HAP-1 (cell line): ENCODE measurements at regions not wholly inside any gene's neighbourhood (a gene's known extent, or its start where the extent isn't known, plus 50 kb on each side); places are given as distances from the start of the nearest gene placed in this dataset.
"Not testable (repeated sequence)": the region's sequence is repeated elsewhere in the genome, so short reads cannot be mapped to it uniquely, and the experiment has no call there.

Experiments used
- DNase-seq, 2 experiments: peaks; one replicate each; pipeline ENCODE4 v3.0.0-alpha.2; 2016 to 2020; ENCODE audit warnings: low spot score in 2 of 2
- H3K27me3 ChIP-seq: fragments of 250-450 bp; sonication (Bioruptor Pico); 2 replicates; pipeline ENCODE4 v1.5.1; 2020; ENCODE audit warnings: low read depth, mild to moderate bottlenecking, moderate library complexity
- H3K36me3 ChIP-seq: fragments of 250-450 bp; sonication (Bioruptor Pico); replicated peaks from 2 replicates; pipeline ENCODE4 v1.5.1; 2020; ENCODE audit warnings: mild to moderate bottlenecking
- H3K4me1 ChIP-seq: fragments of 250-450 bp; sonication (Bioruptor Pico); 2 replicates; pipeline ENCODE4 v1.5.1; 2020; ENCODE audit warnings: mild to moderate bottlenecking
- H3K4me3 ChIP-seq: fragments of 250-450 bp; sonication (Bioruptor Pico); 2 replicates; pipeline ENCODE4 v1.5.1; 2020; ENCODE audit warnings: mild to moderate bottlenecking, moderate library complexity
- H3K9me3 ChIP-seq: fragments of 250-450 bp; sonication (Bioruptor Pico); 2 replicates; pipeline ENCODE4 v1.5.1; 2020; ENCODE audit warnings: mild to moderate bottlenecking, moderate library complexity
- in situ Hi-C: fragments of 300-500 bp; cut with MboI; formaldehyde crosslinking; loops from 3 replicates; pipeline ENCODE4 v1.14.3; 2020; ENCODE audit warnings: low sequenced_read_pairs, inconsistent platforms, mixed read lengths

GRCh38 chr12:34219046-34219770, 196.9 kb downstream of the ALG10 start:
- no peak for DNase-seq
- in situ Hi-C loops: loop anchor here (10.0 kb wide), 1 partner anchor 184 kb away; no protein-coding TSS in a partner anchor

GRCh38 chr12:34220079-34220478, 197.8 kb downstream of the ALG10 start:
- H3K4me1 ChIP-seq, H3K27me3 ChIP-seq, DNase-seq, H3K4me3 ChIP-seq, H3K9me3 ChIP-seq, in situ Hi-C loops, H3K36me3 ChIP-seq: not testable (repeated sequence)

More at GRCh38 chr12:34219046-34219770, 196.9 kb downstream of the ALG10 start:
- H3K4me3 ChIP-seq: no peak overlapping the region
- H3K9me3 ChIP-seq: no peaks in the 10 kb centered on the region
- no peaks in the 10 kb centered on the region for H3K36me3 ChIP-seq
- H3K4me1 ChIP-seq: no peaks in the 10 kb centered on the region
- no peaks in the 10 kb centered on the region for H3K27me3 ChIP-seq

GRCh38 chr12:34223640-34224039, 201.3 kb downstream of the ALG10 start:
- Histone ChIP-seq H3K4me3 (no peak overlapping the region), H3K27me3 (no peaks in the 10 kb centered on the region), H3K9me3 (no peaks in the 10 kb centered on the region), H3K4me1 (no peaks in the 10 kb centered on the region), H3K36me3 (no peaks in the 10 kb centered on the region)
- in situ Hi-C loops: no loop called here
- DNase-seq: no peak

GRCh38 chr12:34226044-34226443, 203.7 kb downstream of the ALG10 start:
- H3K4me3 ChIP-seq, H3K9me3 ChIP-seq, in situ Hi-C loops, DNase-seq, H3K36me3 ChIP-seq, H3K27me3 ChIP-seq, H3K4me1 ChIP-seq: not testable (repeated sequence)

GRCh38 chr12:34228046-34228445, 205.8 kb downstream of the ALG10 start:
- H3K9me3 ChIP-seq, H3K36me3 ChIP-seq, DNase-seq, H3K4me1 ChIP-seq, in situ Hi-C loops, H3K4me3 ChIP-seq, H3K27me3 ChIP-seq: not testable (repeated sequence)

- H3K27me3 ChIP-seq, H3K36me3 ChIP-seq, H3K4me1 ChIP-seq, in situ Hi-C loops, H3K9me3 ChIP-seq, DNase-seq, H3K4me3 ChIP-seq: not testable (repeated sequence)
These were observed 206.7 kb downstream of the ALG10 start for GRCh38 chr12:34229033-34229432.

GRCh38 chr12:34233618-34234017, 211.3 kb downstream of the ALG10 start:
- no peaks in the 10 kb centered on the region for H3K27me3 ChIP-seq
- H3K4me1 ChIP-seq: no peaks in the 10 kb centered on the region
- no peak for DNase-seq
- no peak overlapping the region for H3K4me3 ChIP-seq
- no peaks in the 10 kb centered on the region for H3K36me3 ChIP-seq
- in situ Hi-C loops: no loop called here
- no peaks in the 10 kb centered on the region for H3K9me3 ChIP-seq

- no peak for DNase-seq
- no peak overlapping the region for H3K4me3 ChIP-seq
- H3K9me3 ChIP-seq: no peaks in the 10 kb centered on the region
- no peaks in the 10 kb centered on the region for H3K36me3 ChIP-seq
- no peaks in the 10 kb centered on the region for H3K27me3 ChIP-seq
- in situ Hi-C loops: no loop called here
- no peaks in the 10 kb centered on the region for H3K4me1 ChIP-seq
These were observed 213.8 kb downstream of the ALG10 start for GRCh38 chr12:34236073-34236472.

GRCh38 chr12:34244608-34245007, 222.3 kb downstream of the ALG10 start:
- in situ Hi-C loops: no loop called here
- Histone ChIP-seq H3K27me3 (no peaks in the 10 kb centered on the region), H3K4me3 (no peak overlapping the region), H3K4me1 (no peaks in the 10 kb centered on the region), H3K36me3 (no peaks in the 10 kb centered on the region), H3K9me3 (no peaks in the 10 kb centered on the region)
- DNase-seq: no peak

- DNase-seq: no peak
- no peaks in the 10 kb centered on the region for H3K36me3 ChIP-seq
- no peaks in the 10 kb centered on the region for H3K9me3 ChIP-seq
- no peak overlapping the region for H3K4me3 ChIP-seq
- H3K4me1 ChIP-seq: no peaks in the 10 kb centered on the region
- in situ Hi-C loops: no loop called here
- no peaks in the 10 kb centered on the region for H3K27me3 ChIP-seq
These were observed 227.0 kb downstream of the ALG10 start for GRCh38 chr12:34249271-34249670.

GRCh38 chr12:34251879-34252278, 229.6 kb downstream of the ALG10 start:
- H3K4me3 ChIP-seq, H3K27me3 ChIP-seq, H3K36me3 ChIP-seq, H3K9me3 ChIP-seq, in situ Hi-C loops, H3K4me1 ChIP-seq, DNase-seq: not testable (repeated sequence)

GRCh38 chr12:34253674-34254073, 231.4 kb downstream of the ALG10 start:
- Histone ChIP-seq H3K4me1 (no peaks in the 10 kb centered on the region), H3K4me3 (no peak overlapping the region), H3K9me3 (no peaks in the 10 kb centered on the region), H3K36me3 (no peaks in the 10 kb centered on the region), H3K27me3 (no peaks in the 10 kb centered on the region)
- in situ Hi-C loops: no loop called here
- no peak for DNase-seq

- Histone ChIP-seq H3K36me3 (no peaks in the 10 kb centered on the region), H3K4me1 (no peaks in the 10 kb centered on the region), H3K27me3 (no peaks in the 10 kb centered on the region), H3K4me3 (no peak overlapping the region), H3K9me3 (no peaks in the 10 kb centered on the region)
- in situ Hi-C loops: no loop called here
- no peak for DNase-seq
These were observed 234.8 kb downstream of the ALG10 start for GRCh38 chr12:34257093-34257492.

GRCh38 chr12:34262140-34262539, 239.8 kb downstream of the ALG10 start:
- in situ Hi-C loops, H3K9me3 ChIP-seq, H3K4me1 ChIP-seq: not testable (repeated sequence)

GRCh38 chr12:34264110-34264509, 241.8 kb downstream of the ALG10 start:
- H3K4me3 ChIP-seq: no peak overlapping the region
- no peaks in the 10 kb centered on the region for H3K4me1 ChIP-seq
- in situ Hi-C loops: no loop called here
- DNase-seq: no peak
- H3K9me3 ChIP-seq: no peaks in the 10 kb centered on the region
- no peaks in the 10 kb centered on the region for H3K27me3 ChIP-seq
- no peaks in the 10 kb centered on the region for H3K36me3 ChIP-seq

More at GRCh38 chr12:34262140-34262539, 239.8 kb downstream of the ALG10 start:
- H3K27me3 ChIP-seq, H3K4me3 ChIP-seq, DNase-seq, H3K36me3 ChIP-seq: not testable (repeated sequence)
